HG03175 (cell line): ENCODE measurements at regions not wholly inside any gene's neighbourhood (a gene's known extent, or its start where the extent isn't known, plus 50 kb on each side); places are given as distances from the start of the nearest gene placed in this dataset.

ENCODE experiments used
- ATAC-seq: cut with Tn5 transposase; IDR thresholded peaks from one replicate; pipeline ENCODE4 v1.9.1; 2021; ENCODE audit warnings: mild to moderate bottlenecking, moderate library complexity; ENCODE audit not compliant: unreplicated experiment

- ATAC-seq, result no peak
These were observed 362.1 kb upstream of the AGTR1 start for GRCh38 chr3:148335612-148336011.

- no peak for ATAC-seq
These were observed 354.3 kb upstream of the AGTR1 start for GRCh38 chr3:148343416-148343815.

GRCh38 chr3:148344521-148344920 lies 353.2 kb upstream of the AGTR1 start:
- no peak for ATAC-seq

GRCh38 chr3:148360051-148360450 lies 337.7 kb upstream of the AGTR1 start:
- ATAC-seq, result no peak

GRCh38 chr3:148366743-148367410 lies 330.8 kb upstream of the AGTR1 start:
- peak; percentile 41 for ATAC-seq

- no peak for ATAC-seq
These were observed 329.9 kb upstream of the AGTR1 start for GRCh38 chr3:148367756-148368155.

- ATAC-seq, result no peak
These were observed 328.3 kb upstream of the AGTR1 start for GRCh38 chr3:148369381-148369780.

- no peak for ATAC-seq
These were observed 325.4 kb upstream of the AGTR1 start for GRCh38 chr3:148372206-148372875.

GRCh38 chr3:148373961-148374360 lies 323.7 kb upstream of the AGTR1 start:
- ATAC-seq, result no peak

GRCh38 chr3:148379763-148380382 lies 317.8 kb upstream of the AGTR1 start:
- ATAC-seq, result peak; percentile 85

- no peak for ATAC-seq
These were observed 316.7 kb upstream of the AGTR1 start for GRCh38 chr3:148381051-148381450.

GRCh38 chr3:148389916-148390315 lies 307.8 kb upstream of the AGTR1 start:
- ATAC-seq, result no peak

GRCh38 chr3:148395821-148396220 lies 301.9 kb upstream of the AGTR1 start:
- ATAC-seq, result no peak

GRCh38 chr3:148400754-148401153 lies 296.9 kb upstream of the AGTR1 start:
- no peak for ATAC-seq

GRCh38 chr3:148408667-148409066 lies 289.0 kb upstream of the AGTR1 start:
- ATAC-seq, result no peak

- ATAC-seq, result no peak
These were observed 277.5 kb upstream of the AGTR1 start for GRCh38 chr3:148420242-148420641.

GRCh38 chr3:148428862-148429605 lies 268.7 kb upstream of the AGTR1 start:
- ATAC-seq, result no peak

- no peak for ATAC-seq
These were observed 264.0 kb upstream of the AGTR1 start for GRCh38 chr3:148433665-148434064.

- no peak for ATAC-seq
These were observed 262.2 kb upstream of the AGTR1 start for GRCh38 chr3:148435534-148435933.

GRCh38 chr3:148439254-148439822 lies 258.4 kb upstream of the AGTR1 start:
- ATAC-seq, result no peak

GRCh38 chr3:148441191-148441590 lies 256.5 kb upstream of the AGTR1 start:
- no peak for ATAC-seq
